Osteocyte (in vitro differentiated cells): ENCODE measurements at regions not wholly inside any gene's neighbourhood (a gene's known extent, or its start where the extent isn't known, plus 50 kb on each side); places are given as distances from the start of the nearest gene placed in this dataset.

Experiments used
- DNase-seq: peaks from one replicate; pipeline ENCODE4 v3.0.0; 2021; ENCODE audit warnings: mixed read lengths; ENCODE audit not compliant: unreplicated experiment; ENCODE audit errors: extremely low spot score
- H3K27ac Mint-ChIP-seq: one replicate; pipeline ENCODE4 v1.8.0; 2021; ENCODE audit warnings: mild to moderate bottlenecking, mixed read lengths; ENCODE audit not compliant: unreplicated experiment
- H3K27me3 Mint-ChIP-seq: one replicate; pipeline ENCODE4 v1.8.0; 2021; ENCODE audit warnings: mixed read lengths; ENCODE audit not compliant: unreplicated experiment
- H3K36me3 Mint-ChIP-seq: one replicate; pipeline ENCODE4 v1.8.0; 2021; ENCODE audit warnings: mixed read lengths; ENCODE audit not compliant: unreplicated experiment
- H3K4me1 Mint-ChIP-seq: one replicate; pipeline ENCODE4 v1.8.0; 2021; ENCODE audit warnings: mixed read lengths; ENCODE audit not compliant: unreplicated experiment
- H3K4me3 Mint-ChIP-seq: one replicate; pipeline ENCODE4 v1.8.0; 2021; ENCODE audit warnings: mild to moderate bottlenecking, moderate library complexity, mixed read lengths; ENCODE audit not compliant: unreplicated experiment
- H3K9me3 Mint-ChIP-seq: one replicate; pipeline ENCODE4 v1.8.0; 2021; ENCODE audit warnings: mixed read lengths; ENCODE audit not compliant: unreplicated experiment
- CTCF ChIP-seq: fragments of 200-600 bp; sonication (generic); IDR thresholded peaks from 2 replicates; pipeline ENCODE4 v1.5.0; 2021; ENCODE audit warnings: antibody characterized with exemption, mild to moderate bottlenecking, moderate library complexity

DNA sequence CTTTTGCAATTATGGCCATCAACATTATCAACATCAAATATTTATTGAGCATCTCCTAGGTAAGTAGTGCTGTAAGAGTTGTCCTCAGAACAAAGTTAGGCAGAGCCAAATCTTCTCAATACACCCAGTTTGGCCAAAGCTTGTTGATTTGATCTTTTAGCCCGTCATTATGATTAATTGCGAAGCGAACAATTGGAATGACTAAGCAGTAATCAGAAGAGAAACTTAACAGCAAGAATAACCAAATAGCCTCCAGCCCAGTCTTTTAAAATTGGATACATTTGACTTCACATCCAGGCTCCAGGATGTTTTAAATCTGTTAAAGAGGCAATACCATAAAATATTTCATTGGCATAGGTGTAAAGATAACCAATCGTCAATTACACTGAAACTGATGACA is 1156.0 kb downstream of the OLFM4 start:
- Mint-ChIP-seq H3K4me1 (no peaks in the 10 kb centered on the region), H3K36me3 (no peaks in the 10 kb centered on the region), H3K27me3 (no peaks in the 10 kb centered on the region), H3K27ac (no peak overlapping the region), H3K9me3 (peaks cover 4% of the 10 kb centered on the region), H3K4me3 (no peak overlapping the region)
- no peak for TF ChIP-seq CTCF
- no peak for DNase-seq

- H3K4me3 Mint-ChIP-seq = no peak overlapping the region
These were observed 1156.5 kb downstream of the OLFM4 start for GRCh38 chr13:54185101-54185500.

GRCh38 chr13:54185785-54186184 is 1157.2 kb downstream of the OLFM4 start:
- Mint-ChIP-seq H3K4me3 (no peak overlapping the region), H3K4me1 (no peaks in the 10 kb centered on the region), H3K27me3 (no peaks in the 10 kb centered on the region), H3K27ac (no peak overlapping the region), H3K36me3 (no peaks in the 10 kb centered on the region), H3K9me3 (peaks cover 5% of the 10 kb centered on the region)
- TF ChIP-seq CTCF = no peak
- DNase-seq = no peak

More at GRCh38 chr13:54185101-54185500, 1156.5 kb downstream of the OLFM4 start:
- peaks cover 5% of the 10 kb centered on the region for H3K9me3 Mint-ChIP-seq
- H3K27me3 Mint-ChIP-seq = no peaks in the 10 kb centered on the region
- no peak for TF ChIP-seq CTCF
- H3K36me3 Mint-ChIP-seq = no peaks in the 10 kb centered on the region
- no peak overlapping the region for H3K27ac Mint-ChIP-seq
- DNase-seq = no peak
- H3K4me1 Mint-ChIP-seq = no peaks in the 10 kb centered on the region

DNA sequence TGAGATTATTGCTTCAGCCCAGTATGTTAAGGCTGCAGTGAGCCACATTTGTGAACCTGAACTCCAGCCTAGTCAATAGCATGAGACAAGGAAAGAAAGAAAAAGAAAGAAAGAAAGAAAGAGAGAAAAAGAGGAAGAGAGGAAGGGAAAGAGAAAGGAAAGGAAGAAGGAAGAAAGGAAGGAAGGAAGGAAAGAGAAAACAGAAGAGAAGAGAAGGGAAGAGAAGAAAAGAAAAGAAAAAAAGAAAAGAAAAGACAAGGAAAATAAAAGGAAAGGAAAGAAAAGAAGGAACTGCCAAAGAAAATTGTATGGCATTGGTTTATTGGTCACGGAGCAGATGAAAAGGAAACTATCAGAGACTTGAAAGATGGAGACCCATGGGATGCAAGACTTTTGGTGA is 1158.8 kb downstream of the OLFM4 start:
- Mint-ChIP-seq H3K36me3 (no peaks in the 10 kb centered on the region), H3K27ac (no peak overlapping the region), H3K9me3 (peaks cover 5% of the 10 kb centered on the region), H3K27me3 (no peaks in the 10 kb centered on the region), H3K4me3 (no peak overlapping the region), H3K4me1 (no peaks in the 10 kb centered on the region)
- DNase-seq = no peak
- no peak for TF ChIP-seq CTCF

DNA sequence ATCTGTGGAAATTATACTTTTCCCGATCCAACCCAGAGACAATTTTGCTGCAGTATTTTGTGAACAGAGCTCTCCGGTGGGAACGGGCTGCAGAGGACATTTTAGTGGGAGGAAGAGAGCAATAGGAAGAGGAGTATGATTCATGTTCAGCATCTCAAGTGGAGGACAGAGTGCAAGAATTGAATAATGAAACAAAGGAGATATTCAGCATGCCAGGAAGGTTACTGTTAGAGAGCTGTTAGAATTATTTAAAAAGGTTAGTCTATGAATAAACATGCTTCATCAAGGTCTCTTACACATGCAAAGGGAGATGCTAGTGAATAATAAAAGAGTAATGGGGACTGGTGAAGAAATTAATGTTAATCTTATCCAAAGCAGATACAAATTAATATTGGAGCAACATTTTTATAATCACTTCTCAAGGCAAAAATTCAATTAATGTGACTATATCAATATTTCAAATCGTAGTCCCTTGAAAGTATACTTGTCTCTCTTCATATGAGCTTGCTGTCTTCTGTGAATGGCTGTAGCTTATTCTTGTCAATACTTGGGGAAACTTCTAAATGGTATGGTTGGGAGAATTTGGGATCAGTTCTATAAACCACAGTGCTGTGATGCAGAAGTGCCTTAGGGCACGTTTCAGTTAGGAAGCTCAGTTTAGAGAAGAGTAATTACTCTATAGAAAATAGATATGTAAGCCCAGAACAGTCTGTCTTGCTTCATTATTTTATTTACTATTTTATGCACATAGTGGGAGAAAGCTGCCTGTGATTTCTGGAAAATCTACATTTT is 1165.8 kb downstream of the OLFM4 start:
- H3K9me3 Mint-ChIP-seq = peaks cover 11% of the 10 kb centered on the region

More for the DNA sequence above, 1165.8 kb downstream of the OLFM4 start:
- no peak for TF ChIP-seq CTCF
- no peak overlapping the region for H3K27ac Mint-ChIP-seq
- H3K4me3 Mint-ChIP-seq = no peak overlapping the region
- no peaks in the 10 kb centered on the region for H3K36me3 Mint-ChIP-seq
- H3K27me3 Mint-ChIP-seq = no peaks in the 10 kb centered on the region
- DNase-seq = no peak
- H3K4me1 Mint-ChIP-seq = no peaks in the 10 kb centered on the region
